HCT116 (cell line): ENCODE measurements at regions not wholly inside any gene's neighbourhood (a gene's known extent, or its start where the extent isn't known, plus 50 kb on each side); places are given as distances from the start of the nearest gene placed in this dataset.

ENCODE experiments used
- CTCF ChIP-seq, 3 experiments: fragments of 200-600 bp in 1 of 3; sonication (generic) in 1 of 3; IDR thresholded peaks in 2 of 3; conservative IDR thresholded peaks in 1 of 3; 2 replicates each; pipeline ENCODE4 v1.5.1; 2012 to 2017; ENCODE audit warnings: low read depth in 2 of 3, low read length in 2 of 3, antibody characterized with exemption in 1 of 3, borderline replicate concordance in 1 of 3, control low read depth in 1 of 3, mild to moderate bottlenecking in 1 of 3, mixed read lengths in 1 of 3, mixed run types in 1 of 3, moderate library complexity in 1 of 3; ENCODE audit not compliant: insufficient read depth in 1 of 3
- ELF1 ChIP-seq: IDR thresholded peaks from 2 replicates; pipeline ENCODE4 v1.6.1; 2012; ENCODE audit warnings: low read depth, borderline replicate concordance
- EZH2 ChIP-seq: fragments of 200-600 bp; sonication (generic); IDR thresholded peaks from 2 replicates; pipeline ENCODE4 v1.6.1; 2017; ENCODE audit warnings: antibody characterized with exemption, mixed run types
- EZH2phosphoT487 ChIP-seq: fragments of 200-600 bp; IDR thresholded peaks from 2 replicates; pipeline ENCODE4 v1.6.1; 2018; ENCODE audit warnings: antibody characterized with exemption, borderline replicate concordance
- POLR2A ChIP-seq: IDR thresholded peaks from 2 replicates; pipeline ENCODE4 v1.7.0; 2011; ENCODE audit warnings: borderline replicate concordance; ENCODE audit not compliant: insufficient read depth, insufficient read length; ENCODE audit errors: extremely low read depth
- POLR2AphosphoS5 ChIP-seq: IDR thresholded peaks from 2 replicates; pipeline ENCODE4 v1.6.1; 2011; ENCODE audit warnings: mild to moderate bottlenecking, low read depth, low read length, moderate library complexity
- RAD21 ChIP-seq: IDR thresholded peaks from 2 replicates; pipeline ENCODE4 v1.6.1; 2012; ENCODE audit warnings: low read depth, mild to moderate bottlenecking
- SIN3A ChIP-seq: IDR thresholded peaks from 2 replicates; pipeline ENCODE4 v1.6.1; 2012; ENCODE audit warnings: low read depth
- SP1 ChIP-seq: IDR thresholded peaks from 2 replicates; pipeline ENCODE4 v1.6.1; 2012; ENCODE audit warnings: low read depth
- ZFX ChIP-seq: fragments of 450-650 bp; IDR thresholded peaks from 2 replicates; pipeline ENCODE4 v1.6.1; 2017
- TF ChIP-seq, protein P1 (sequence below): IDR thresholded peaks from 2 replicates; pipeline ENCODE4 v1.6.1; 2012
- TF ChIP-seq, protein P2 (sequence below): IDR thresholded peaks from 2 replicates; pipeline ENCODE4 v1.6.1; 2012; ENCODE audit warnings: low read depth
- TF ChIP-seq, protein P3 (sequence below): IDR thresholded peaks from 2 replicates; pipeline ENCODE4 v1.6.1; 2012

- TF ChIP-seq SP1 (no peak), CTCF (IDR thresholded peaks at IDR 0.05 in 2 of 3, conservative IDR thresholded peaks at IDR 0.05 in 1 of 3; ENCODE audit: borderline replicate concordance in 1 of 3, insufficient read depth in 1 of 3, low read depth in 2 of 3, low read length in 2 of 3) (no peak), POLR2A (no peak), ZFX (no peak), EZH2phosphoT487 (no peak), ELF1 (no peak), EZH2 (no peak), POLR2AphosphoS5 (no peak), RAD21 (no peak), SIN3A (no peak)
- TF ChIP-seq, protein P1, sequence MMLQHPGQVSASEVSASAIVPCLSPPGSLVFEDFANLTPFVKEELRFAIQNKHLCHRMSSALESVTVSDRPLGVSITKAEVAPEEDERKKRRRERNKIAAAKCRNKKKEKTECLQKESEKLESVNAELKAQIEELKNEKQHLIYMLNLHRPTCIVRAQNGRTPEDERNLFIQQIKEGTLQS, result no peak
- TF ChIP-seq, protein P2, sequence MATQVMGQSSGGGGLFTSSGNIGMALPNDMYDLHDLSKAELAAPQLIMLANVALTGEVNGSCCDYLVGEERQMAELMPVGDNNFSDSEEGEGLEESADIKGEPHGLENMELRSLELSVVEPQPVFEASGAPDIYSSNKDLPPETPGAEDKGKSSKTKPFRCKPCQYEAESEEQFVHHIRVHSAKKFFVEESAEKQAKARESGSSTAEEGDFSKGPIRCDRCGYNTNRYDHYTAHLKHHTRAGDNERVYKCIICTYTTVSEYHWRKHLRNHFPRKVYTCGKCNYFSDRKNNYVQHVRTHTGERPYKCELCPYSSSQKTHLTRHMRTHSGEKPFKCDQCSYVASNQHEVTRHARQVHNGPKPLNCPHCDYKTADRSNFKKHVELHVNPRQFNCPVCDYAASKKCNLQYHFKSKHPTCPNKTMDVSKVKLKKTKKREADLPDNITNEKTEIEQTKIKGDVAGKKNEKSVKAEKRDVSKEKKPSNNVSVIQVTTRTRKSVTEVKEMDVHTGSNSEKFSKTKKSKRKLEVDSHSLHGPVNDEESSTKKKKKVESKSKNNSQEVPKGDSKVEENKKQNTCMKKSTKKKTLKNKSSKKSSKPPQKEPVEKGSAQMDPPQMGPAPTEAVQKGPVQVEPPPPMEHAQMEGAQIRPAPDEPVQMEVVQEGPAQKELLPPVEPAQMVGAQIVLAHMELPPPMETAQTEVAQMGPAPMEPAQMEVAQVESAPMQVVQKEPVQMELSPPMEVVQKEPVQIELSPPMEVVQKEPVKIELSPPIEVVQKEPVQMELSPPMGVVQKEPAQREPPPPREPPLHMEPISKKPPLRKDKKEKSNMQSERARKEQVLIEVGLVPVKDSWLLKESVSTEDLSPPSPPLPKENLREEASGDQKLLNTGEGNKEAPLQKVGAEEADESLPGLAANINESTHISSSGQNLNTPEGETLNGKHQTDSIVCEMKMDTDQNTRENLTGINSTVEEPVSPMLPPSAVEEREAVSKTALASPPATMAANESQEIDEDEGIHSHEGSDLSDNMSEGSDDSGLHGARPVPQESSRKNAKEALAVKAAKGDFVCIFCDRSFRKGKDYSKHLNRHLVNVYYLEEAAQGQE, result no peak
- TF ChIP-seq, protein P3, sequence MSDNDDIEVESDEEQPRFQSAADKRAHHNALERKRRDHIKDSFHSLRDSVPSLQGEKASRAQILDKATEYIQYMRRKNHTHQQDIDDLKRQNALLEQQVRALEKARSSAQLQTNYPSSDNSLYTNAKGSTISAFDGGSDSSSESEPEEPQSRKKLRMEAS, result no peak
Measured at GRCh38 chr10:130561681-130562080, 425.5 kb downstream of the GLRX3 start.
